PC-3 (cell line): ENCODE measurements at regions not wholly inside any gene's neighbourhood (a gene's known extent, or its start where the extent isn't known, plus 50 kb on each side); places are given as distances from the start of the nearest gene placed in this dataset.
A peak's percentile ranks its signal among the peaks of the same experiment; 100 is the strongest.

Experiments used
- ATAC-seq: fragments of 200-7000 bp; cut with Tn5 transposase; 2 replicates; pipeline ENCODE4 v1.9.1; 2020; ENCODE audit warnings: mild to moderate bottlenecking, moderate library complexity
- BruUV-seq: library from RNA; stranded (reverse); fragments of 400-500 nt; replicated peaks from 2 replicates; lab custom pipeline; 2021; lab: Mats Ljungman, UMichigan
- CTCF ChIA-PET: fragments of 300-600 bp; sonication (Branson Sonifier 250); formaldehyde crosslinking; loops from one replicate; lab custom pipeline; 2022; ENCODE audit warnings: antibody characterized with exemption; lab: Charles Lee
- POLR2A ChIA-PET: fragments of 300-600 bp; sonication (Branson Sonifier 250); formaldehyde crosslinking; loops from one replicate; lab custom pipeline; 2022; ENCODE audit warnings: antibody characterized with exemption; ENCODE audit not compliant: unreplicated experiment; lab: Charles Lee
- DNase-seq: peaks from one replicate; pipeline ENCODE4 v3.0.0-alpha.2; 2015
- H2AFZ ChIP-seq: fragments of 300-600 bp; sonication (generic); 2 replicates; pipeline ENCODE4 v1.6.0; 2016; ENCODE audit warnings: antibody characterized with exemption, low read length
- H3F3A ChIP-seq: fragments of 300-600 bp; sonication (generic); one replicate; pipeline ENCODE4 v1.6.0; 2017; ENCODE audit warnings: antibody characterized with exemption, low read length, control low read depth, mild to moderate bottlenecking; ENCODE audit not compliant: unreplicated experiment
- H3K27ac ChIP-seq: fragments of 300-600 bp; sonication (generic); 2 replicates; pipeline ENCODE4 v1.5.1; 2016; ENCODE audit warnings: mild to moderate bottlenecking, low read length
- H3K27me3 ChIP-seq: fragments of 300-600 bp; sonication (generic); 2 replicates; pipeline ENCODE4 v1.6.1; 2016; ENCODE audit warnings: low read length, mixed read lengths
- H3K36me3 ChIP-seq: fragments of 300-600 bp; sonication (generic); 2 replicates; pipeline ENCODE4 v1.6.1; 2016; ENCODE audit warnings: low read depth, mixed run types, low read length, mixed read lengths
- H3K4me1 ChIP-seq: fragments of 300-600 bp; sonication (generic); 2 replicates; pipeline ENCODE4 v1.5.1; 2016; ENCODE audit warnings: low read length; ENCODE audit not compliant: insufficient read depth
- H3K4me2 ChIP-seq: fragments of 300-600 bp; sonication (generic); 2 replicates; pipeline ENCODE4 v1.6.0; 2016; ENCODE audit warnings: low read length
- H3K4me3 ChIP-seq: fragments of 300-600 bp; sonication (generic); 2 replicates; pipeline ENCODE4 v1.5.1; 2016; ENCODE audit warnings: mild to moderate bottlenecking, low read length, mixed read lengths
- H3K79me2 ChIP-seq: fragments of 300-600 bp; sonication (generic); 2 replicates; pipeline ENCODE4 v1.6.1; 2017; ENCODE audit warnings: low read length, mixed read lengths
- H3K9ac ChIP-seq: fragments of 300-600 bp; sonication (generic); 2 replicates; pipeline ENCODE4 v1.6.0; 2016; ENCODE audit warnings: mild to moderate bottlenecking, low read length
- H3K9me2 ChIP-seq: fragments of 300-600 bp; sonication (generic); replicated peaks from 2 replicates; pipeline ENCODE4 v1.6.1; 2016; ENCODE audit warnings: mixed run types, low read length, mixed read lengths
- H3K9me3 ChIP-seq: fragments of 300-600 bp; sonication (generic); 2 replicates; pipeline ENCODE4 v1.6.1; 2016; ENCODE audit warnings: low read length, mixed read lengths
- H4K20me1 ChIP-seq: fragments of 300-600 bp; sonication (generic); 2 replicates; pipeline ENCODE4 v1.6.1; 2016; ENCODE audit warnings: low read length, mixed read lengths
- EZH2 ChIP-seq: fragments of 300-600 bp; sonication (generic); IDR thresholded peaks from one replicate; pipeline ENCODE4 v1.6.1; 2017; ENCODE audit warnings: antibody characterized with exemption, mild to moderate bottlenecking, low read length; ENCODE audit not compliant: unreplicated experiment
- EZH2phosphoT487 ChIP-seq: fragments of 300-600 bp; sonication (generic); IDR thresholded peaks from 2 replicates; pipeline ENCODE4 v1.6.1; 2018; ENCODE audit warnings: mild to moderate bottlenecking, antibody characterized with exemption, low read length, borderline replicate concordance
- intact Hi-C: fragments of 100-400 bp; cut with micrococcal nuclease; formaldehyde crosslinking; loops from 2 replicates; pipeline ENCODE4 v1.9.0; 2023
- TF ChIP-seq, protein P1 (sequence below): fragments of 300-600 bp; sonication (generic); conservative IDR thresholded peaks from 2 replicates; pipeline ENCODE4 v1.5.1; 2017; ENCODE audit warnings: antibody characterized with exemption, low read depth, mild to moderate bottlenecking, low read length

GRCh38 chr4:141427726-141428296, 207.1 kb downstream of the ZNF330 start:
- intact Hi-C loops, result no loop called here
- CTCF ChIA-PET, result no interaction called here
- DNase-seq, result peak; percentile 55

DNA sequence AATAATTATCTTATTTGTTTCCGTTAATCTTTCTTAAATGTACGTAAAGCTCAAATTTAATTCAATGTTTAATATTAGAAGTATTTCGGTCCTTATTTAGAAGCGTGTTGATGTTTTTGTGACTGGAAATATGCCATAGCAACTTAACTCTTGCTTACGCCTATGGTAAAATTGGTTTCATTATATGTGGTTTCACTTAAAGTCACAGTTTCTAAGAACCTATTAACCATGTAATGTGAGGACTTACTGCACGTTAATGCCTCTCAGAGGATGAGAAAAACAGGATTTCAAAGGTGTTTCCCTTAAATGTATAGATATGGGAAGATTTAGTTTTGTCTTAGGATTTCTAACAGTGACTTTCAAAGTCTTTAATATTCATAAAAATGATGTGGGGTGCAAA, 206.4 kb upstream of the IL15 start:
- H3F3A ChIP-seq, result no peaks in the 10 kb centered on the region
- ChIA-PET POLR2A (no interaction called here), CTCF (no interaction called here)
- no peaks in the 10 kb centered on the region for H3K27me3 ChIP-seq
- no peaks in the 10 kb centered on the region for H3K36me3 ChIP-seq
- no peak for ATAC-seq
- H3K4me1 ChIP-seq, result peaks cover 4% of the 10 kb centered on the region; the same call in 1 of the 2 replicates
- no peaks in the 10 kb centered on the region for H3K9me2 ChIP-seq
- H3K9ac ChIP-seq, result no peak overlapping the region
- intact Hi-C loops, result no loop called here
- H3K79me2 ChIP-seq, result no peaks in the 10 kb centered on the region
- no peak overlapping the region for H2AFZ ChIP-seq
- TF ChIP-seq EZH2phosphoT487 (no peak), EZH2 (no peak)
- TF ChIP-seq, protein P1, sequence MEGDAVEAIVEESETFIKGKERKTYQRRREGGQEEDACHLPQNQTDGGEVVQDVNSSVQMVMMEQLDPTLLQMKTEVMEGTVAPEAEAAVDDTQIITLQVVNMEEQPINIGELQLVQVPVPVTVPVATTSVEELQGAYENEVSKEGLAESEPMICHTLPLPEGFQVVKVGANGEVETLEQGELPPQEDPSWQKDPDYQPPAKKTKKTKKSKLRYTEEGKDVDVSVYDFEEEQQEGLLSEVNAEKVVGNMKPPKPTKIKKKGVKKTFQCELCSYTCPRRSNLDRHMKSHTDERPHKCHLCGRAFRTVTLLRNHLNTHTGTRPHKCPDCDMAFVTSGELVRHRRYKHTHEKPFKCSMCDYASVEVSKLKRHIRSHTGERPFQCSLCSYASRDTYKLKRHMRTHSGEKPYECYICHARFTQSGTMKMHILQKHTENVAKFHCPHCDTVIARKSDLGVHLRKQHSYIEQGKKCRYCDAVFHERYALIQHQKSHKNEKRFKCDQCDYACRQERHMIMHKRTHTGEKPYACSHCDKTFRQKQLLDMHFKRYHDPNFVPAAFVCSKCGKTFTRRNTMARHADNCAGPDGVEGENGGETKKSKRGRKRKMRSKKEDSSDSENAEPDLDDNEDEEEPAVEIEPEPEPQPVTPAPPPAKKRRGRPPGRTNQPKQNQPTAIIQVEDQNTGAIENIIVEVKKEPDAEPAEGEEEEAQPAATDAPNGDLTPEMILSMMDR, result no peak
- no peak for DNase-seq
- H4K20me1 ChIP-seq, result no peaks in the 10 kb centered on the region
- H3K9me3 ChIP-seq, result no peaks in the 10 kb centered on the region
- H3K27ac ChIP-seq, result no peak overlapping the region
- H3K4me3 ChIP-seq, result no peak overlapping the region
- no peak overlapping the region for H3K4me2 ChIP-seq
- BruUV-seq, result no TSS peak

More at GRCh38 chr4:141427726-141428296, 207.1 kb downstream of the ZNF330 start:
- H3K27me3 ChIP-seq, result no peaks in the 10 kb centered on the region
- no peak overlapping the region for H3K27ac ChIP-seq
- TF ChIP-seq EZH2phosphoT487 (no peak), EZH2 (no peak)
- TF ChIP-seq, protein P1, result no peak
- no TSS peak for BruUV-seq
- H3K9ac ChIP-seq, result no peak overlapping the region
- ATAC-seq, result peak; percentile 40
- no peak overlapping the region for H2AFZ ChIP-seq
- POLR2A ChIA-PET, result no interaction called here
- no peaks in the 10 kb centered on the region for H3F3A ChIP-seq
- H3K4me1 ChIP-seq, result peaks cover 4% of the 10 kb centered on the region; the same call in 1 of the 2 replicates
- H3K79me2 ChIP-seq, result no peaks in the 10 kb centered on the region
- H3K9me3 ChIP-seq, result no peaks in the 10 kb centered on the region
- H3K9me2 ChIP-seq, result no peaks in the 10 kb centered on the region
- no peaks in the 10 kb centered on the region for H4K20me1 ChIP-seq
- H3K4me2 ChIP-seq, result no peak overlapping the region
- no peaks in the 10 kb centered on the region for H3K36me3 ChIP-seq
- no peak overlapping the region for H3K4me3 ChIP-seq

DNA sequence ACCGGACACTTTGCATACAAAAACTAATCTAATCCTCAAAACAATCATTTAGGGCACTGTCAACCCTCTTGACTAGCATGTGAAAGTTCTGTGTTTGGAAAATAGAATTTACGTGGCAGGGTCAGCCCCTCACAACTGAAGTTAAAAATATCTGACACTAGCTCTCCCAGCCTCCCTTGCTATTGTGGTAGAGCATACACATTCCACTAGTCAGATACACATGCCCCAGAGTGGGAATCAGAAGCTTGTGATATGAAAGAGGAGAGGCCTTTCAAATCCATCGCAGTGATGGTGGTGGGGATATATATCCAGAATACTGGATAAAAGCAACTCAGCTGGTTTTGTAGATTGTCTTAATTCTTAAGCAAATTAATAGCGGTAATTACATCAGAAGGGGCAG, 205.7 kb upstream of the IL15 start:
- H3K4me2 ChIP-seq, result no peak overlapping the region
- intact Hi-C loops, result no loop called here
- H3K27me3 ChIP-seq, result no peaks in the 10 kb centered on the region
- ChIA-PET CTCF (no interaction called here), POLR2A (no interaction called here)
- H2AFZ ChIP-seq, result no peak overlapping the region
- H3K9me2 ChIP-seq, result no peaks in the 10 kb centered on the region
- ATAC-seq (no peak), DNase-seq (no peak)
- no peaks in the 10 kb centered on the region for H3K36me3 ChIP-seq
- no TSS peak for BruUV-seq
- H4K20me1 ChIP-seq, result no peaks in the 10 kb centered on the region
- H3K4me3 ChIP-seq, result no peak overlapping the region
- no peaks in the 10 kb centered on the region for H3K9me3 ChIP-seq
- H3F3A ChIP-seq, result no peaks in the 10 kb centered on the region
- H3K79me2 ChIP-seq, result no peaks in the 10 kb centered on the region
- peaks cover 5% of the 10 kb centered on the region for H3K4me1 ChIP-seq
- no peak overlapping the region for H3K27ac ChIP-seq
- TF ChIP-seq EZH2 (no peak), EZH2phosphoT487 (no peak)
- TF ChIP-seq, protein P1, result no peak
- no peak overlapping the region for H3K9ac ChIP-seq
